ENCODE measurements at regions not wholly inside any gene's neighbourhood (a gene's known extent, or its start where the extent isn't known, plus 50 kb on each side); places are given as distances from the start of the nearest gene placed in this dataset.

- no peak for TF ChIP-seq POLR2AphosphoS5 (IDR thresholded peaks at IDR 0.05)
- TF ChIP-seq CTCF (IDR thresholded peaks at IDR 0.05), result no peak
Measured at GRCh38 chr9:28587052-28587451, 1013.8 kb upstream of the C9orf72 start.

Data from sigmoid colon (tissue), 4 donors.